Transverse colon (tissue), 4 donors: ENCODE measurements at regions not wholly inside any gene's neighbourhood (a gene's known extent, or its start where the extent isn't known, plus 50 kb on each side); places are given as distances from the start of the nearest gene placed in this dataset.

Experiments used
- EP300 ChIP-seq: sonication (generic); formaldehyde crosslinking; IDR thresholded peaks from one replicate; pipeline ENCODE4 v1.6.1; 2017; ENCODE audit warnings: antibody characterized with exemption, low read depth
- POLR2AphosphoS5 ChIP-seq, 3 donors: sonication (generic); formaldehyde crosslinking; IDR thresholded peaks; one replicate each; pipeline ENCODE4 v1.6.1; 2016; ENCODE audit warnings: antibody characterized with exemption in 3 of 3
- TF ChIP-seq, protein P1 (sequence below), 5 experiments: fragments of 200-600 bp in 3 of 5; fragments of 450-650 bp in 2 of 5; sonication (generic) in 3 of 5; IDR thresholded peaks; 1 replicate in 2 of 5; 2 replicates in 3 of 5; pipeline ENCODE4 v1.5.1; 2016 to 2017; ENCODE audit warnings: antibody characterized with exemption in 5 of 5, inconsistent platforms in 3 of 5, mild to moderate bottlenecking in 2 of 5, moderate library complexity in 1 of 5

GRCh38 chr2:128662051-128662471 is 343.4 kb upstream of the HS6ST1 start:
- TF ChIP-seq, protein P1, sequence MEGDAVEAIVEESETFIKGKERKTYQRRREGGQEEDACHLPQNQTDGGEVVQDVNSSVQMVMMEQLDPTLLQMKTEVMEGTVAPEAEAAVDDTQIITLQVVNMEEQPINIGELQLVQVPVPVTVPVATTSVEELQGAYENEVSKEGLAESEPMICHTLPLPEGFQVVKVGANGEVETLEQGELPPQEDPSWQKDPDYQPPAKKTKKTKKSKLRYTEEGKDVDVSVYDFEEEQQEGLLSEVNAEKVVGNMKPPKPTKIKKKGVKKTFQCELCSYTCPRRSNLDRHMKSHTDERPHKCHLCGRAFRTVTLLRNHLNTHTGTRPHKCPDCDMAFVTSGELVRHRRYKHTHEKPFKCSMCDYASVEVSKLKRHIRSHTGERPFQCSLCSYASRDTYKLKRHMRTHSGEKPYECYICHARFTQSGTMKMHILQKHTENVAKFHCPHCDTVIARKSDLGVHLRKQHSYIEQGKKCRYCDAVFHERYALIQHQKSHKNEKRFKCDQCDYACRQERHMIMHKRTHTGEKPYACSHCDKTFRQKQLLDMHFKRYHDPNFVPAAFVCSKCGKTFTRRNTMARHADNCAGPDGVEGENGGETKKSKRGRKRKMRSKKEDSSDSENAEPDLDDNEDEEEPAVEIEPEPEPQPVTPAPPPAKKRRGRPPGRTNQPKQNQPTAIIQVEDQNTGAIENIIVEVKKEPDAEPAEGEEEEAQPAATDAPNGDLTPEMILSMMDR (IDR thresholded peaks at IDR 0.05), result no peak
- TF ChIP-seq POLR2AphosphoS5 (IDR thresholded peaks at IDR 0.05) (no peak), EP300 (no peak)
